ENCODE measurements at regions not wholly inside any gene's neighbourhood (a gene's known extent, or its start where the extent isn't known, plus 50 kb on each side); places are given as distances from the start of the nearest gene placed in this dataset.

GRCh38 chr1:106984801-106985200 is 71.7 kb upstream of the PRMT6 start:
- Histone ChIP-seq H3K4me3 (ENCODE audit: low read length) (no peak overlapping the region), H3K36me3 (ENCODE audit: control insufficient read depth, insufficient read depth, low read length) (no peaks in the 10 kb centered on the region), H3K9ac (ENCODE audit: low read length) (no peak overlapping the region), H3K27ac (ENCODE audit: low read depth, low read length) (no peak overlapping the region), H3K4me1 (ENCODE audit: control insufficient read depth, insufficient read depth, low read length) (no peaks in the 10 kb centered on the region), H3K27me3 (ENCODE audit: control insufficient read depth, insufficient read depth, low read length) (no peaks in the 10 kb centered on the region)

DNA sequence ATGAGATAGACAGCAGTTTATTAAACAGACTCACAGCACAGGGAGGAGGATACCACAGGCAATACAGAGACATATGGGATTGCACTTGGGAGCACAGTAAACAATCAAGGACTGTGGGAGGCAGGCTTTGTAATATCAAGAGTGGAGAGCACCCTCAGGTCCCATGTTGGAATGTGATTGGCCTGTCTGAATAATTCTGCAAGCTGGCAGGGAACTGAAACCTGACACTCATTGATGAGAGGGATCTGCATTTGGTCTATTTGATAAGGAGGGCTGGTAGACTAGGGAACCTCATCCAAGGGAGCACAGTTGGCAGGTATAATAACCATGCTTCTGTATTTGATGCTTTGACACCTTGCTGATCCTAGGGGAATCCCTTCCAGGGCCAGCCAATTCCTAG is 69.9 kb upstream of the PRMT6 start:
- no peak overlapping the region for H3K9ac ChIP-seq (ENCODE audit: low read length)
- H3K27me3 ChIP-seq (ENCODE audit: control insufficient read depth, insufficient read depth, low read length) = no peaks in the 10 kb centered on the region

DNA sequence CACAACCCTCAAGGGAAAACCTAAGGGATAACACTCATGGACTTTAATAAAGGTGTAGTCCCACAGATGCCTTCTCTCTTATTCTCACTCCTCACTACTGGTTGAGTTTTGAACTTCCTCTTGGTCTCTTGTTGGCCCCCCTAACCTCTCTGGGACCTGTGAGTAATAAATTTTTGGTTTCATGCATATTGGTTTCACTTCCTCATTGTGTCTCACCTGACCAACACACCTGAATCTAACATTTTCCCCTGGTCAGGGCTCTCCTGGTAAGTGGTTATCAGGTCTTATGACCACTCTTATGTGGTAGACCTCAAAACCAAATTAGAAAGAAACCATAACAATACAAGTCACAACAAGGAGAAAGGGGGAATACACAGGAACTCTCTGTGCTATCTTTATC is 60.5 kb upstream of the PRMT6 start:
- H3K27me3 ChIP-seq (ENCODE audit: control insufficient read depth, insufficient read depth, low read length) = no peaks in the 10 kb centered on the region
- no peaks in the 10 kb centered on the region for H3K4me1 ChIP-seq (ENCODE audit: control insufficient read depth, insufficient read depth, low read length)
- no peak overlapping the region for H3K9ac ChIP-seq (ENCODE audit: low read length)
- H3K36me3 ChIP-seq (ENCODE audit: control insufficient read depth, insufficient read depth, low read length) = no peaks in the 10 kb centered on the region
- no peak overlapping the region for H3K4me3 ChIP-seq (ENCODE audit: low read length)
- no peak overlapping the region for H3K27ac ChIP-seq (ENCODE audit: low read depth, low read length)

More for the DNA sequence above, 69.9 kb upstream of the PRMT6 start:
- Histone ChIP-seq H3K27ac (ENCODE audit: low read depth, low read length) (no peak overlapping the region), H3K36me3 (ENCODE audit: control insufficient read depth, insufficient read depth, low read length) (no peaks in the 10 kb centered on the region), H3K4me3 (ENCODE audit: low read length) (no peak overlapping the region), H3K4me1 (ENCODE audit: control insufficient read depth, insufficient read depth, low read length) (no peaks in the 10 kb centered on the region)

- Histone ChIP-seq H3K27ac (ENCODE audit: low read depth, low read length) (no peak overlapping the region), H3K36me3 (ENCODE audit: control insufficient read depth, insufficient read depth, low read length) (no peaks in the 10 kb centered on the region), H3K27me3 (ENCODE audit: control insufficient read depth, insufficient read depth, low read length) (no peaks in the 10 kb centered on the region), H3K4me1 (ENCODE audit: control insufficient read depth, insufficient read depth, low read length) (no peaks in the 10 kb centered on the region), H3K9ac (ENCODE audit: low read length) (no peak overlapping the region), H3K4me3 (ENCODE audit: low read length) (no peak overlapping the region)
Observed at GRCh38 chr1:106998431-106999002, 58.0 kb upstream of the PRMT6 start.

DNA sequence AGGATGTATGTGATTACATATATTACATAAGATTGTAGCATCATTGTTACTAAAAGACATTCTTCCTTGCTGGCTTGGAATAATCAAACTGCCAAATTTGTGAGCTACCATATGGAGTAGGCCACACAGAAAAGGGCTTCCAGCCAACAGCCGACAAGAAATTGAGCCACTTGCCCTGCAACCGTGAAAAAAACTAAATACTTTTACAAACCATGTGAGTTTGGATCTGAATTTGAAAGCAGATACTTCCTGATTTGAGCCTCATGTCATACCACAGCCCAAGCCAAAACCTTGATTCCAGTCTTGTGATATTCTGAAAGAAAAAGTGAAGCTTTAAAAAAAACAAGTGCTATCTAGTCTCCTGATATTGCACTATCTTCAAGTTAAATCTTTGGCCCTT is 55.6 kb upstream of the PRMT6 start:
- H3K4me3 ChIP-seq (ENCODE audit: low read length) = no peak overlapping the region
- H3K9ac ChIP-seq (ENCODE audit: low read length) = no peak overlapping the region

GRCh38 chr1:107003972-107004371 is 52.5 kb upstream of the PRMT6 start:
- H3K27me3 ChIP-seq (ENCODE audit: control insufficient read depth, insufficient read depth, low read length) = no peaks in the 10 kb centered on the region
- no peak overlapping the region for H3K4me3 ChIP-seq (ENCODE audit: low read length)
- H3K4me1 ChIP-seq (ENCODE audit: control insufficient read depth, insufficient read depth, low read length) = no peaks in the 10 kb centered on the region
- H3K27ac ChIP-seq (ENCODE audit: low read depth, low read length) = no peak overlapping the region
- H3K9ac ChIP-seq (ENCODE audit: low read length) = no peak overlapping the region
- no peaks in the 10 kb centered on the region for H3K36me3 ChIP-seq (ENCODE audit: control insufficient read depth, insufficient read depth, low read length)

More for the DNA sequence above, 55.6 kb upstream of the PRMT6 start:
- Histone ChIP-seq H3K4me1 (ENCODE audit: control insufficient read depth, insufficient read depth, low read length) (no peaks in the 10 kb centered on the region), H3K27ac (ENCODE audit: low read depth, low read length) (no peak overlapping the region), H3K36me3 (ENCODE audit: control insufficient read depth, insufficient read depth, low read length) (no peaks in the 10 kb centered on the region), H3K27me3 (ENCODE audit: control insufficient read depth, insufficient read depth, low read length) (no peaks in the 10 kb centered on the region)

GRCh38 chr1:107004421-107004820 is 52.1 kb upstream of the PRMT6 start:
- Histone ChIP-seq H3K9ac (ENCODE audit: low read length) (no peak overlapping the region), H3K4me1 (ENCODE audit: control insufficient read depth, insufficient read depth, low read length) (no peaks in the 10 kb centered on the region), H3K36me3 (ENCODE audit: control insufficient read depth, insufficient read depth, low read length) (no peaks in the 10 kb centered on the region), H3K27ac (ENCODE audit: low read depth, low read length) (no peak overlapping the region), H3K27me3 (ENCODE audit: control insufficient read depth, insufficient read depth, low read length) (no peaks in the 10 kb centered on the region), H3K4me3 (ENCODE audit: low read length) (no peak overlapping the region)
